A549 (cell line): ENCODE measurements at regions not wholly inside any gene's neighbourhood (a gene's known extent, or its start where the extent isn't known, plus 50 kb on each side); places are given as distances from the start of the nearest gene placed in this dataset.

Experiments
- ATAC-seq, 2 experiments: fragments of 200-7000 bp in 1 of 2; fragments of >200 bp in 1 of 2; cut with Nextera tagmentation in 1 of 2; cut with Tn5 transposase in 1 of 2; 3 replicates each; pipeline versions ENCODE4 v1.8.0 to v1.9.1; 2018 to 2020; ENCODE audit warnings: mild to moderate bottlenecking in 1 of 2, moderate library complexity in 1 of 2
- CTCF ChIA-PET: fragments of 300-600 bp; sonication (Branson Sonifier 250); formaldehyde crosslinking; extraction: SDS; loops from one replicate; lab custom pipeline; 2021; ENCODE audit warnings: antibody characterized with exemption, inconsistent platforms; lab: Yijun Ruan, JAX
- POLR2A ChIA-PET: fragments of 350-600 bp; formaldehyde crosslinking; extraction: SDS; loops from one replicate; lab custom pipeline; 2021; ENCODE audit warnings: antibody characterized with exemption, inconsistent platforms; lab: Yijun Ruan, JAX
- DNase-seq, 2 experiments: peaks; one replicate each; pipeline versions ENCODE4 v3.0.0 to v3.0.0-alpha.2; 2011 to 2016; ENCODE audit warnings: low read depth in 1 of 2, low spot score in 1 of 2
- FAIRE-seq: peaks from 2 replicates; lab custom pipeline; 2011; peaks lifted over from hg19 to GRCh38; lab: Jason Lieb, UNC
- H3K27ac ChIP-seq, 2 experiments: fragments of >200 bp; sonication (Bioruptor Twin); formaldehyde crosslinking; 3 replicates each; pipeline ENCODE4 v1.5.1; 2016 to 2017
- H3K4me1 ChIP-seq: fragments of >200 bp; sonication (Bioruptor Twin); formaldehyde crosslinking; 3 replicates; pipeline ENCODE4 v1.6.1; 2016
- H3K4me2 ChIP-seq: fragments of >200 bp; sonication (Bioruptor Twin); formaldehyde crosslinking; 3 replicates; pipeline ENCODE4 v1.6.1; 2016
- H3K4me3 ChIP-seq: fragments of >200 bp; sonication (Bioruptor Twin); formaldehyde crosslinking; 3 replicates; pipeline ENCODE4 v1.5.1; 2016
- H3K9me3 ChIP-seq: fragments of >200 bp; sonication (Bioruptor Twin); formaldehyde crosslinking; 3 replicates; pipeline ENCODE4 v1.6.1; 2016
- ATOH8 ChIP-seq: fragments of 250-450 bp; sonication (Bioruptor Pico); IDR thresholded peaks from 2 replicates; pipeline ENCODE4 v1.5.0; 2020; ENCODE audit warnings: low read depth, mild to moderate bottlenecking, moderate library complexity
- CBX2 ChIP-seq: fragments of 200-600 bp; sonication (generic); IDR thresholded peaks from 2 replicates; pipeline ENCODE4 v1.6.1; 2016; ENCODE audit warnings: low read depth, mild to moderate bottlenecking, borderline replicate concordance
- CBX8 ChIP-seq: fragments of 200-600 bp; sonication (generic); IDR thresholded peaks from 2 replicates; pipeline ENCODE4 v1.6.1; 2016
- CEBPB ChIP-seq, 2 experiments: fragments of >200 bp in 1 of 2; sonication (Bioruptor Twin) in 1 of 2; formaldehyde crosslinking in 1 of 2; IDR thresholded peaks; 2 replicates each; pipeline ENCODE4 v1.6.1; 2012 to 2016
- EP300 ChIP-seq, 2 experiments: fragments of >200 bp; sonication (Bioruptor Twin); formaldehyde crosslinking; IDR thresholded peaks; 2 replicates in 1 of 2; 3 replicates in 1 of 2; pipeline ENCODE4 v1.6.1; 2016 to 2017
- GATA3 ChIP-seq: IDR thresholded peaks from 2 replicates; pipeline ENCODE4 v1.6.1; 2012; ENCODE audit warnings: borderline replicate concordance
- HDAC2 ChIP-seq: fragments of 200-600 bp; sonication (generic); IDR thresholded peaks from 2 replicates; pipeline ENCODE4 v1.6.1; 2016
- HEYL ChIP-seq: fragments of 250-450 bp; sonication (Bioruptor Pico); IDR thresholded peaks from 2 replicates; pipeline ENCODE4 v1.8.0; 2021; ENCODE audit warnings: mild to moderate bottlenecking, moderate library complexity
- HMGXB4 ChIP-seq: fragments of 250-450 bp; sonication (Bioruptor Pico); IDR thresholded peaks from 2 replicates; pipeline ENCODE4 v1.5.0; 2021; ENCODE audit warnings: mild to moderate bottlenecking, moderate library complexity, borderline replicate concordance
- HOXA7 ChIP-seq: fragments of 250-450 bp; sonication (Bioruptor Pico); IDR thresholded peaks from 2 replicates; pipeline ENCODE4 v1.5.0; 2020; ENCODE audit warnings: mild to moderate bottlenecking, moderate library complexity
- HOXB13 ChIP-seq: fragments of 250-450 bp; sonication (Bioruptor Pico); IDR thresholded peaks from 2 replicates; pipeline ENCODE4 v1.5.0; 2020; ENCODE audit warnings: low read depth, mild to moderate bottlenecking, moderate library complexity
- MAFK ChIP-seq: fragments of 450-650 bp; IDR thresholded peaks from 2 replicates; pipeline ENCODE4 v1.6.1; 2014; ENCODE audit not compliant: partially characterized antibody
- NFE2L2 ChIP-seq: fragments of 150-350 bp; conservative IDR thresholded peaks from 2 replicates; pipeline ENCODE4 v1.6.1; 2014; ENCODE audit warnings: low read length
- PBX3 ChIP-seq: IDR thresholded peaks from 2 replicates; pipeline ENCODE4 v1.6.1; 2012
- PHF8 ChIP-seq: fragments of 200-600 bp; sonication (generic); IDR thresholded peaks from 2 replicates; pipeline ENCODE4 v1.6.1; 2016; ENCODE audit warnings: low read depth, mild to moderate bottlenecking, antibody characterized with exemption, moderate library complexity, borderline replicate concordance
- REST ChIP-seq: fragments of 200-600 bp; sonication (generic); IDR thresholded peaks from 2 replicates; pipeline ENCODE4 v1.6.1; 2016; ENCODE audit warnings: antibody characterized with exemption, mild to moderate bottlenecking, moderate library complexity
- SMC3 ChIP-seq: fragments of >200 bp; sonication (Bioruptor Twin); formaldehyde crosslinking; IDR thresholded peaks from 3 replicates; pipeline ENCODE4 v1.6.1; 2018; ENCODE audit warnings: inconsistent platforms
- TP53 ChIP-seq: fragments of 250-450 bp; sonication (Bioruptor Pico); IDR thresholded peaks from 2 replicates; pipeline ENCODE4 v1.5.0; 2021; ENCODE audit warnings: mild to moderate bottlenecking, moderate library complexity
- ZNF302 ChIP-seq: fragments of 250-450 bp; sonication (Bioruptor Pico); IDR thresholded peaks from 2 replicates; pipeline ENCODE4 v1.9.0; 2021; ENCODE audit warnings: inconsistent platforms, mild to moderate bottlenecking, moderate library complexity
- ZSCAN20 ChIP-seq: fragments of 250-450 bp; sonication (Bioruptor Pico); IDR thresholded peaks from 2 replicates; pipeline ENCODE4 v1.8.0; 2022; ENCODE audit warnings: mild to moderate bottlenecking, moderate library complexity
- WGBS: methylation state at CpG from one replicate; pipeline ENCODE4 v1.1.6; 2017; ENCODE audit errors: missing lambda C conversion rate; 5-methylcytosine and 5-hydroxymethylcytosine counted together

GRCh38 chr11:134599299-134599771 is 187.3 kb upstream of the B3GAT1 start:
- FAIRE-seq = no peak
- POLR2A ChIA-PET = no interaction called here

DNA sequence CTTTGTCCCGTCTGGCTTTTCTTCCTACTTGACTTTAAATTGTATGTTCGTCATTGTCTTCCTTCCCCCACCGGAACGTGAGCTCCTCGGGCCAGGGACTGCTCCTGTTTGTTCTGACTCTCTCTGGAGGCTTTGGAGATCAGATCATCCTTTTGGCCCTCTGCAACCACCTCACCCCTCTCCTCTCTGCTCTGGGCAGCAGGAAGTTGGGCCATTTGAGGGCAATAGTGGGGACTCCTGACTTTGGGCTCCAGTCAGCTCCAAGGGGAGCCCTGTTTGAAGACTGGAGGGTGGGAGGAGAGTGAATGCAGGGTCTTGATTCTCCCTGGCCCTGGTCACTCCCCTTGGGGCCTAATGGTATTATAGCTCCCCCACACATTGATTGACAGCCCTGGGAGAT is 186.3 kb upstream of the B3GAT1 start:
- Histone ChIP-seq H3K9me3 (no peaks in the 10 kb centered on the region), H3K4me3 (no peak overlapping the region), H3K27ac (no peak overlapping the region), H3K4me2 (no peak overlapping the region), H3K4me1 (no peaks in the 10 kb centered on the region)
- DNase-seq = no peak
- CTCF ChIA-PET = interaction anchor here (1.3 to 1.5 kb wide), 2 partner anchors 10 to 46 kb away, joined by 3 read pairs; no protein-coding TSS in a partner anchor
- no peak for TF ChIP-seq SMC3
- TF ChIP-seq ZNF302 (CRISPR knock-in tag) = no peak
- TF ChIP-seq CBX2 = no peak
- TF ChIP-seq EP300 (IDR thresholded peaks at IDR 0.05) = no peak
- no peak for TF ChIP-seq CEBPB (IDR thresholded peaks at IDR 0.05)
- TF ChIP-seq GATA3 = no peak
- no peak for TF ChIP-seq HOXB13
- no peak for TF ChIP-seq TP53 (CRISPR knock-in tag)
- TF ChIP-seq HDAC2 = no peak
- TF ChIP-seq HMGXB4 = no peak
- TF ChIP-seq REST = no peak
- no peak for TF ChIP-seq HEYL (CRISPR knock-in tag)
- no peak for TF ChIP-seq PBX3
- TF ChIP-seq PHF8 = no peak
- no peak for TF ChIP-seq HOXA7
- FAIRE-seq = no peak
- POLR2A ChIA-PET = no interaction called here
- WGBS = 41% methylated on average over 5 of the region's 5 CpGs
- ATAC-seq = no peak

More at GRCh38 chr11:134599299-134599771, 187.3 kb upstream of the B3GAT1 start:
- 31% methylated on average over 6 of the region's 6 CpGs for WGBS
- ATAC-seq (no peak), DNase-seq (no peak)
- no peaks in the 10 kb centered on the region for H3K9me3 ChIP-seq
- no peak overlapping the region for H3K4me3 ChIP-seq
- CTCF ChIA-PET = interaction anchor here (1.5 kb wide), 1 partner anchor 45 kb away, joined by 3 read pairs; no protein-coding TSS in a partner anchor
- no peaks in the 10 kb centered on the region for H3K4me1 ChIP-seq
- H3K4me2 ChIP-seq = no peak overlapping the region
- no peak overlapping the region for H3K27ac ChIP-seq
- TF ChIP-seq HDAC2 (no peak), MAFK (peak; percentile 82), ATOH8 (CRISPR knock-in tag) (no peak), NFE2L2 (0 out of 2 replicates have a peak, but pooled peaks have one; percentile 12), CBX8 (no peak), ZSCAN20 (CRISPR knock-in tag) (no peak), HMGXB4 (no peak)
